NCI-H128 (cell line): ENCODE measurements at regions not wholly inside any gene's neighbourhood (a gene's known extent, or its start where the extent isn't known, plus 50 kb on each side); places are given as distances from the start of the nearest gene placed in this dataset.

Experiments
- DNase-seq: peaks from one replicate; lab custom pipeline; 2025; ENCODE audit not compliant: unreplicated experiment; lab: John Stamatoyannopoulos, UW

DNA sequence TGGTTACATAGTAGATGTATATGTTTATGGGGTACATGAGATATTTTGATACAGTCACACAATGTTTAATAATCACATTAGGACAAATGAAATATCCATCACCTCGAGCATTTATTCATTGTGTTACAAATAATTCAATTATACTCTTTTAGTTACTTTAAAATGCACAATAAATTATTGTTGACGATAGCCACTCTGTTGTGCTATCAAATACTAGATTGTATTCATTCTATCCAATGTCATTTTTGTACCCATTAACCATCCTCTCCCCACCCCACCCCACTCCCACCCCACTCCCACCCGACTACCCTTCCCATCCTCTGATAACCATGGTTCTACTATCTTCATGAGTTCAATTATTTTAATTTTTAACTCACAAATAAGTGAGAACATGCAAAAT lies 585.4 kb downstream of the CDH26 start:
- DNase-seq, result no peak

DNA sequence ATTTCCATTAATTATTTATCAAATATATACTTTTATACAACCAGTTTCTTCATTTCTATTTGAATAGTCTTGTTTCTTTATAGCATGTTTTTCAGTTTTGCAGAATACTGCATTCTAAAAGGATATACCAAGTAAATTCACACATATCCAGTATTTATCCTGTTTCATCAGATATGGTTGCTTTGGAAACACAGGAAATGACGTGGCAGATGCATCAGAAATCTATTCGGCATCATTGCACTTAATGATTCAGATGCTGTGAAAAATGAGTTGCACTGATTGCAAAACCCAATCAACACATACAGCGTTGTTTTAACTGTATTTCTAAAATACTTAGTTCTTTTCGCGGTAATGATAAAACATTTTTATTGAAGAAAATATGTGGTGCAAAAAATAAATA lies 594.9 kb downstream of the CDH26 start:
- no peak for DNase-seq

DNA sequence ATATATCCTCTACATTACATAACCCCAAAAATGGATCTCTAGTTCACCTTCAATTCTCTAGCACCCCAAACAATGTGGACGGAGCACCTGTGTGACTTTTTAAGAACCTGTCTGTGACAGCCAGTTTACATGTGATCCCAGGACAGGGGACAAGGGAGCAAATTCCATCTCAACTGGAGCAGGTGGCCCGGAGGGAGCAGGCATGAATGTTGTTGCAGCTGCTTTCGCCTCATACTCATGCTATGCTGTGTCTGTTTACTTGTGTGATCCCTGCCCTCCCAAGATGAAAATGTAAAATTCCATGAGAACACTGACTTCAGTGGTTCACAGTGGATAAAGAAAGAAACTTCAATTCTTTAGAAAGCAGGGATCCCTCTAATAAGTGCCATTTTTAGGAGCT lies 600.3 kb downstream of the CDH26 start:
- no peak for DNase-seq

DNA sequence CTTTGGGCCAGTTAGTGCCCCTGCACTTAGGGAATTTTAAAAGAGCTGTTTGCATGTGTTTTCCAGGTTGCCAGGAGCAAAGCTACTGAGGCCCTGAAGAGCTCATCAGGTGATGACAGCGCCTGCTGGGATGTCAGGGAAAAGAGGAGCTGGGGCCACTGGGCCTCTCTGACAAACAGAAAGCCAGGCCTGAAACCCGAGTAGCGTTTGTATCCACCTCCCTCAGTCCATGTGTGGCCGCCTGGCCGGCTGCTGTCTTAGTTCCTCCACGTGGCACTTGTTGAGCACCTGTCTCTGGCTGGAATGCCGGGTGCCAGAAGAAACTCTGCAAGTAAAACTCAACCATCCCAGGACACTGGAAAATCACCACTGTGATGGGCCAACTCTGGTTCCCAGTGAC lies 601.2 kb downstream of the CDH26 start:
- no peak for DNase-seq

DNA sequence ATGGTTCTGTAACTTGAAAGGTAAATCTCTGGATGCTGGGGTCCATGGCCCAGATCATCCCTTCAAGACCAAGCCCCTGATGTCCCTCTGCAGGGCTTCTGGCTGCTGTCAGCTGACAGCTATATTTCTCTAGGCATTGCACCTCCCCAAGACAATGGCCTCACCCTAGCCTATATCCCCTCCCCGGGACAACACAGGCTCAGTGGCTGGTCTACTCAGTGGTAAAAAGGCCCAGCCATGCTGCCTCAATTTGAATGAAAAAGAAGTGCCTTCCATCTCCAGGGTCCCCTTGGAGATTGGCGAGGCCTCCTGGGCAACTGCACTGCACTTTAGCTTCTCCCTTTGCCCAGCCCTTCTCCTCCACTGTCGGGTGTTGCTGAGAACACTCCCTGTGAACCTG lies 602.8 kb downstream of the CDH26 start:
- no peak for DNase-seq

DNA sequence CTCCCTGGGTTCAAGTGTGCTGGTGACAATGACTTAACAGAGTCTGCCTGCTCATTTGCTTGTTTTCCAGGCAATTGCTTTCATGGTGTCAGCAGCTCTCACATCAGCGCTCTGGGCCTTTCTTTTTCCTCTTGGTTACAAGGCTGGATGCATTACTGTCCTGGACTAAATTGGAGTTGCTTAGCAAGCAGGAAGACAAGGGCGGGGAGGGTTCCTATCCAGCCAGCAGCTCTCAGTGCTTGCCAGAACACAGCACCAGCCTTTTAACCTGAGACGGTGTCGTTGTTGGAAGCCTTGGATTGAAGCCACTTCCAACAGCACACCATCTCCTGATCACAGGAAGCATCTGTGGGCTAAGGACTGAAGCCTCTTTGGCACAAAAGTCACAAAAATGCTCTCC lies 606.9 kb downstream of the CDH26 start:
- no peak for DNase-seq

DNA sequence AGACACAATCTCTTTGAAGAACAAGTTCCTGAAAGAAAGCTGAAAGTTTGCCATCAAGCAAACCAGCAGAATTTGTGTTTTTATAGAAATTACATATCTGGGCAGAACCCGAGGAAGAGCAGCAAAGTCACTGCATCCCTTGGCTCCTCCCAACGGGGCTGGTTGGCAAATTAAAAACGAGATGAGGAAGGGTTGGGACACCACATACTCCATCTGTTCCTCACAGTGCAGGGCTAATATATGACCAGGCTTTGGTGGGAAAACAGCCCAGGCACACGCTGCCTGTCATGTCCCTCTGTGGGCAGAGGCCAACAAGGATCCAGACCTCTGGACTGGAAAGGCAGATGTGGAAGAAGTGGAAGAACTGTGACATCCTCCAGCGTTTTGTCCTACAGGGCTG lies 607.3 kb downstream of the CDH26 start:
- no peak for DNase-seq

DNA sequence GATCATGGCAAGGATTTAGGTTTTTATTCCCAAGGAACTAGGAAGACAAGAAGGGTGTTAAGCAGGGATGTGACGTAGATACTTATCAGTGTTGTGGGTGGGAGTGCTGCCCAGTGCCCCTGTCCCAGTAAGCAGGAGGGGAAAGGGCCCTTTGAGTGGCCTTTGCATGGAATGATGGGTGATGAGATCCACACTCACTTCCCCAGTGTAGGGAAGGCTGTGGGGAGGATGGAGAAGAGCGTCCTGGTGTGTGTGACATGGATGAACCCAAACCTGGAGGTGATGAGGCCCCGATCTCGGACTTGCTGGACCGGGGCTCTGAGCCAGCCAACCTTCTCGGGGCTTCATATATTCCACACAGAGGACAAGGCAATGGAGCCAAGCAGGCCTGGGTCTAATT lies 610.9 kb downstream of the CDH26 start:
- DNase-seq, result no peak

DNA sequence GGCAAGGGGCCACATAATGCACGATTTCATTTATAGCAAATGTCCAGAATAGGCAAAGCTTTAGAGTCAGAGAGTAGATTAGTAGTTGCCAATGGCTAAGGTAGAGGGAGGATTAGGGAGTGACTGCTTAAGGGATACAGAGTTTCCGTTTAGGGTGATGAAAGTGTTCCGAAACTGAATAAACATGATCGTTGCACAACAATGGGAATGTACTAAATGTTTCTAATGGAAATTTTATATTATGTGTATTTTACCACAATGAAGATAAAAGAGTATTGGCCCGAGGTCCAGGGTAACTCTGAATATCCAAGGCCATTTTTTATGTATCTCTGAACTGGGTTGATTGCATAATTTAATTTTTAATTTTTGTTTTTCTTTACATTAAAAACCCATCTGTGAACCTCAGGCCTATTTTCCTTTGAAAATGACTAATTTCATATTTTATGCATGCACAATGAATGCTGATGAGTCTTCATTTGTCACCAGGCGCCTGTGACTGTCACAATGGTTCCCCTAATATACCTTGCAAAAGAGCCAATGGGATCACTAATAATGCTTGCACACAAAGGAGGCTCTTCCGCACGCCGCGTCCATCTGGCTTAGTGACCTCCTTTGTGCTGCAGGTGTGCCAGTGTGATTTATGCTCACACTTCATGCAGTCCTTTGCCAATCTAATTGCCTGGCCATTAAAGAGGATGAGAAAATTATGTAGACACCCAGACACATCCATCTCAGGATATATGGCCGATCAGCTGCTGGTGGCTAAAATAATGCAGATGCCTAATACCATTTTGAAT lies 612.5 kb downstream of the CDH26 start:
- DNase-seq, result no peak

DNA sequence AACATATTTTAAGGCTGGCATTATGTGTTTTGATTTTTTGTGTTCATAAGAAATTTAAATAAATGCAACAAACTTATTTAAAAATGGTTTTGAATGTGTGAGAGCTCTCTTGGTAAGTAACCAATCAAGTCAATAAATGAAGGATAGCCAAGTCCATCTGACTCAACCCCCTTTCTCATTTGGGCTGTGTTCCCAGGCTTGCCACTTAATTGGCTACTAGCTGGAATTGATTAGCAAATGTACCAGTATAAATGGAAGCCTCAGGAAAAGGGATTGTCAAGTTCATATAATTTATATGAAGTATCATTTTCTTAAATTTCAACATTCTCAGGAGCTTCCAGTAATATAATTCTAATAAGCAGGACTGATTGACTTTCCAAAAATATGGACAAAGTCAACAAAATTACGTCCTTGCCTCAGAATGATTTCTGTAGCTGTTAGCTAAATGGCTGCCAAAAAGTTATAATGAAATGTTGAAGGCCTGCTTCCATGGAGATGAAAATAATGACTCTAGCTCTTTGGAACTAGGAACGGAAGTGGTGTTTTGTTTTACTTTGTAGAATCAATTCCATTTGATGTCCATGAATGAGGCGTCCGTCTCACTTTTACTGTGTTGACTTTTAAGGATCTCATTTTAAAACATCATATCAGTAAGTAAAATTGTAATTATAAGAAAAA lies 614.9 kb downstream of the CDH26 start:
- no peak for DNase-seq

DNA sequence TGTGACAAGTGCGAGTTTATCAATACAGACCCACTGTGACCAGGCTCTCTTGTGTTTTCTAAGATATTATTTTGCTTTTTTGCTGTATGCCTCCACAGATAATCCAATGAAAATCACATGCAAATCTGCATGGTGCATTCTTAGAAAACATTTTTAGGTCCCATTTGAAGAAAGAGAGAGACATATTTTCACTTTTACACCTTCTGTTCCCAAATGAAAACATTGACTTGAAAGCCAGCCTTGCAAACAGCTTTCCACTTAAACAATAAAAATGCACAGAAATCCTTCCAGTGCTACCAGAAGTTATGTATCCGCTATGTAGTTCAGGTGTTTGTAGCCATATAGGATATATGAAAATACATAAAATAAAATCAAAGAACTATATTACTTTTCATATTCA lies 618.0 kb downstream of the CDH26 start:
- no peak for DNase-seq

DNA sequence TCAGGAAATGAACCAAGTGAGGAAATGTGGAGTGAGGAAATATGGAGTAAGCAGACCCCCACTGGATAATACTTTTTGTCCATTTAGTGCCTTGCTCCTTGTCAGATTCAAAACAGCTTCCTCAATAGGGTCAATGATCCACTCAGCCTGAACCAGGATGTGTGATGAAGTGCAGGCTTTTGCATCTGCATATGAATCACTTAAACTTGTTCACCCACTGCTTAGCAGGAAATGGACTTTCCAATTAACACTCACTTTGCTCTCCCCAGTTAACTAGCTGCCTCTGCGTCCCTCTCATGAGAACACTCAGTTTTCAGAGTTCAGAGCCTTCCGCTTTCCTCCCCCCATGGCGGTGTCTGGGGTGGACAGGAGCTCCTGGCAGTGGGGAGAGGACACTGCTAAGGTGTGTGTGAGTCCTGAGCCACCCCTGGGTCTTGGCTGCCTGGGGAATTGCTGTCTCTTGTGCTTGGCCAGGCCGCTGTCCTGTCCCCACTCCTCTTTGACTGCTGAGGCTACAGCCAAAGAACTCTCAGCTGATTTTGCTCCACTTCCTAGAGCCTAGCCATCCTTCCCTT lies 621.8 kb downstream of the CDH26 start:
- no peak for DNase-seq

DNA sequence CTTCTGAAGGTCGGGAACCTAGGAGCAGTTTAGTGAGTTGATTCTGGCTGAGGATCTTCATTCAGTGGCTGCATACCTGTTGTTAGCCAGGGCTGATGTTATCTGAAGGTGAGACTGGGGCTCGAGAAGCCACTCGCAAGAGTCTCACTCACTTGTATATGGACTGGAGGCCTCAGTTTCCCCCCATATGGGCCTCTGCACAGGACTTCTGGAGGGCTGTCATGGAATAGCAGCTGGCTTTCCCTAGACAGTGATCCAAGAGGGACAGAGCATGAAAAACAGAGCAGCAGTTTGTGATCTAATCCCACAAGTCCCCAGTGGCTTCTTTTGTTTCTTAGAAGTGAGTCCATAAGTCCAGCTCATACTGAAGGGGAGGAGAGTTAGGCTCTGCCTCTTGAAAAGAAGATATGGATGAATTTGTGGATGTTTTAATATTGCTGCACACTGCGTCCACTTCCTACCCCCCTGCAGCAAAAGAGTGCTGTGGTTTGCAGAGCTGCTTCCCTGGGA lies 623.4 kb downstream of the CDH26 start:
- no peak for DNase-seq

DNA sequence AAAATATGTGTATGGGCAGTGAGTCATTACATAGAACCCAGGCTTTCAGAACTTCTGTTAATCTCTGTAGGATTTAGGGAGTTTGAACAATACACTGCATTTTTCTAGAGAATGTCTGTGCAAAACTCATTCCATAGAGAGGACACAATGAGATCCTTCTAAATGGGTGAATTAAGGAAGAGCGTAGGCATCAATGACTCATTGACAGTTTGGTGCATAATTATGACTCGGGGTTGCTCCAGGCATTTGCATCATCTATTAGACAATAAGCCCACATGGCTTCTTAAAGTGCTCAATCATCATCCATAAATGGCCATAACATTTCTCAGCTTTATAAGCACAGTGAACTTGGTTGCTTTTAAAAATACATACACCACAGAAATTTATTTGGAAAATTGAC lies 625.5 kb downstream of the CDH26 start:
- no peak for DNase-seq

DNA sequence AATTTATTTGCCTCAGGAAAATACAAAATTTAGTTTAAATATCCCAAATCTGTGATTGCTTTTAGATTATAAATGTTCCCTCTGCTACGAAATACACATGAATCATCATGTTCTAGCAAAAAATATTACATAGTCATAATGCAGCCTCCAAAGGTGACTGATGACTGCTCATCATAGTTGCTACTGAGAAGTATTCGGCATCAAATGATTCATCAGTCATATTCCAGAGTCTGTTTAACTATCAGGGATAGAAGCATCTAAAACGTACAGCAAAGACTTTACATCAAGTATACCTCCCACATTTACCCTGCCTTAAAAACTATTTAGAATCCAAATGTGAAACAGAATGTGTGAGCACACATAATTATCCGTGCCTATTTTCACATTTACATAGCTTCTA lies 626.0 kb downstream of the CDH26 start:
- no peak for DNase-seq

DNA sequence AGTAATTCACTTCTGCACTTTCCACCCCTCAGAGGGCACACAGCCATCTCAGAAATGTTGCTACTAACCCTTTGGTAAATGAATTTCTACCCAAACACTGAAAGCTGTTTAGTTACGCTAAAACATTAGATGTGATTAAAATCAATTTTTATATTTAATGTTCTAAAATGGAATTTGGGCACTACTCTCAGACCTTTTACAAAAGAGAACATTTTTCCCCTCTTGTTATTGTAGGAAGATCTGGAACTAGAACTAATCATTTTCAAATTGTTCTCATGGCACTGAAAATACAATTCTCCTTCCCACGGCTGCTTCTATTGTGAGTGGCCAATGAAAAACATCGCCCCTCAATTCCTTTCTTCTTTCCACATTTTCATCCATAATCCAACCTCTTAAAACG lies 627.4 kb downstream of the CDH26 start:
- no peak for DNase-seq

DNA sequence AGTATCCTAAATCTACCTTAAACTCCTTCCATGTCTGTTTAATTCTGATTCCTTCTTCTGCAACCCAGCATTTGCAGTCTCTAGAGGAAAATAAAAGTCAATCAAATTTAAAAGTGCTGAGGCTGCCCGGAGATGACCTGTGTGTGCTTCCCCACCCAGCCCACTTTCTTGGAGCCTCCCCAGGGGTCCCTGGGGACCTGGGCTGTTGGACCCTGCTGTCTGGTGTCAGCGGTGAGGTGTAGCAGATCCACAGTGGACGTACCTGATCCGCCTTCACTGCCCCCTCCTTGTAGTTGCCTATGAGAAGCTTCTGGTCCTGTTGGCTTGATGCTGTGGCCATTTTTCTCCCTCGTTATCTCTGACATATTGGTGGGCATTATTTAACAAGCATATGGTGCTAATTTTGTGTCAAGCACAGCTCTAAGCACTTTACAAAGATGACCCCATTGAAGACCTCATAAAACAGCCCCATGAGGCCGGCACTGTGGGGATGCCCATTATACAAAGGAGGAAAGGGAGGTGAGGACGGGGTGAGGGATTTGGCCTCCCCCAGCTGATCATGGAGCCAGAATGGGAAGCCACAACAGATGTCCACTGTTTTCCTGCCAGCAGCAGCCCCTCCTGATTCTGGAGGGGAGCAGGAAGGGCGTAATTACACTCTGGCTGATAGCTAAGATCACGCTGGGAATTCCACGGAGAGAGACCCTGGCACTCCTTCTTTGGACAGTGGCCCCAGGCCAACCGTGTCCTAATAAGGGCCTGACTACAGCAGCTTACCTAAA lies 628.2 kb downstream of the CDH26 start:
- DNase-seq, result no peak

DNA sequence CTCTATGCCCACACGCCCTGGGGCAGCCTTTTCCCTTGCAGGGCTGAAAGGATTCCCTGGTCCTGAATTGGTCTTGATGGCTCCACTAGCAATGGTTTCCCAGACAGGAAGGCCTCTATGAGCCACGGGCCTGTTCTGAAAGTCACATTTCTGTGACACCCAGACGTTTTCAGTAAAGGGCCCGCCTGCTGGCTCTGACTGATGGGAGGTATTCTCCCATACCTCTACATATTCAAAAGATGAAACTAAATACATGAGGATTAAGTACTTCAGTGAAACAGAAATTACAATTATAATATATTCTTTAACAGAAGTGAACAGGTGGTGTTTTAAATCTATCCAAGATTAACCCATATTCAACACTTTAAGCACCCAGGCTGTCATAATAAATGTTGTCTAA lies 629.8 kb downstream of the CDH26 start:
- DNase-seq, result no peak

DNA sequence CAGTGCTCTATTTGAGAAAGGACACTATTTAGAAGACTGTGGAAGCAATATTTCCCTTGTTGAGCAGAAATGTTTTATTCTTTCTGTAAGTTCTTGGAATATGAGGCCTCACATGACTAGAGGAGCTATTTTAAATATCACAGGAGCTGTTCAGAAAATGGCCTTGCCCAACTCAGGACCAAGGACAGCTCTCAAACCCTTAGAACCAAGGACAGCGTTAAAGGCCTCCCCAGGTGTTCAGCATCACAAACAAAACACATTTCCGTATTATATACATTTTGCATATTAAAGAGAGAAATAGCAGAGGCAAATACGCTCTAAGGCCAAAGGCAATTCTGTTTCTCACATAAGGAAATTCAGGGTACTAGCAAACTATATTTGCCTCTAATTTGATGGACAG lies 631.4 kb downstream of the CDH26 start:
- no peak for DNase-seq

DNA sequence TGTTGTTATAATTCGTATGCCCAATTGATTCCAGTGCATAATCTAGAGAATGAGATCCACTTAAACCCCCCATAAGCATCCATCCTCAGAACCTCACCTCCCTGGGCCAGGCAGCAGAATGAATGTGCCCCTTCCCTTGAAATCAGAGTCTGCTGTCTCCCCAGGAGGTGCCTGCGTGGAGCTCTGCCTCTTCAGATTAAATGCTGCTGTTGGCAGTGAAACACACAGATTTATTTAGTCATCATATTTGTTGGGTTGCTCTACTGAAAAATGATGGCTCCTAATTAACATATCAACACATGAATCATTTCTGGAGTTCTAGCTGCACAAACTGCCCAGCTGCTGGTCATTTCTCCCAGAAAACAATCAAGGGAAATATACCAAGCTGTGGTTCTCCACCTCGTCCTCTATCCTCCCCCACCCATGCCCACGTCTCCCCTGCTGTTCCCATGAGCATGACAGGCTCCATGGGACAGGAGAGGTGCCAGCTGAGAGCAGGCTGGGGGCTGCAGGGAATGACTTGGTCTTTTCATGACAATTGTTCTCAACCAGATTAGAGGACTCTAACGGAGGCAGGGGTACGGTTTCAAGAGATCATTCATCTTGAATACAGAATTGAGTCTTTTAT lies 633.1 kb downstream of the CDH26 start:
- DNase-seq, result no peak

DNA sequence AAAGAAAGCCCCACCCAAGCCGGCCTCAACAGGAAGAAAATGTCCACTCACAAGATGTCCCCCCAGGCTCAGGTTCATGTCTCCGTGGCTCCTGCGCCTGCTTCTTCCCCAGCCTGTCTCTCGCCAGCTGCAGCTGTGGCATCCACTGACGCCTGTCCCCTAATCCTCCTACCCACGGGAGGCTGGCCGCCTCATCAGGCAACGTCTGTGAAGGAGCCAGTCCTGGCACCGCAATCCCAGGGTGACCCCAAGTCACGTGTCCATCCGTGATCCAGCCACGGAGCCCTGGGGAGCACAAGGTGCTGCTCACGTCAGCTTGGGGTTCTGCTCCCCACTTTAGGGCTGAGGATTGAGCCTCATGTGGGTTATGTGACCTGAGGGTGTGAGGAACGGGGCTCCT lies 640.3 kb downstream of the CDH26 start:
- DNase-seq, result no peak
